GM23338 (cell line): ENCODE measurements at regions not wholly inside any gene's neighbourhood (a gene's known extent, or its start where the extent isn't known, plus 50 kb on each side); places are given as distances from the start of the nearest gene placed in this dataset.

Experiments used
- CREB1 ChIP-seq: fragments of 250-450 bp; sonication (Bioruptor Pico); IDR thresholded peaks from 2 replicates; pipeline ENCODE4 v1.5.0; 2020; ENCODE audit warnings: low read depth, mild to moderate bottlenecking, moderate library complexity
- EZH2 ChIP-seq: fragments of 200-600 bp; sonication (generic); IDR thresholded peaks from one replicate; pipeline ENCODE4 v1.8.0; 2017; ENCODE audit warnings: antibody characterized with exemption, mild to moderate bottlenecking, low read depth; ENCODE audit not compliant: unreplicated experiment
- EZH2phosphoT487 ChIP-seq: fragments of 200-600 bp; sonication (generic); IDR thresholded peaks from one replicate; pipeline ENCODE4 v1.8.1; 2018; ENCODE audit warnings: antibody characterized with exemption; ENCODE audit not compliant: unreplicated experiment
- POLR2AphosphoS5 ChIP-seq: IDR thresholded peaks from 2 replicates; pipeline ENCODE4 v1.6.1; 2016; ENCODE audit warnings: antibody characterized with exemption, low read depth
- ZNF331 ChIP-seq: fragments of 250-450 bp; sonication (Bioruptor Pico); IDR thresholded peaks from 2 replicates; pipeline ENCODE4 v1.5.0; 2020; ENCODE audit warnings: low read depth, mild to moderate bottlenecking, moderate library complexity
- TF ChIP-seq, protein P1 (sequence below), 2 experiments: fragments of 200-600 bp in 1 of 2; sonication (generic) in 1 of 2; conservative IDR thresholded peaks; 2 replicates each; pipeline versions ENCODE4 v1.5.1 to v1.6.1; 2016 to 2017; ENCODE audit warnings: antibody characterized with exemption in 2 of 2, low read depth in 2 of 2, mild to moderate bottlenecking in 2 of 2, moderate library complexity in 1 of 2
- TF ChIP-seq, protein P2 (sequence below): IDR thresholded peaks from one replicate; pipeline ENCODE4 v1.6.1; 2018; ENCODE audit warnings: antibody characterized with exemption; ENCODE audit not compliant: unreplicated experiment

DNA sequence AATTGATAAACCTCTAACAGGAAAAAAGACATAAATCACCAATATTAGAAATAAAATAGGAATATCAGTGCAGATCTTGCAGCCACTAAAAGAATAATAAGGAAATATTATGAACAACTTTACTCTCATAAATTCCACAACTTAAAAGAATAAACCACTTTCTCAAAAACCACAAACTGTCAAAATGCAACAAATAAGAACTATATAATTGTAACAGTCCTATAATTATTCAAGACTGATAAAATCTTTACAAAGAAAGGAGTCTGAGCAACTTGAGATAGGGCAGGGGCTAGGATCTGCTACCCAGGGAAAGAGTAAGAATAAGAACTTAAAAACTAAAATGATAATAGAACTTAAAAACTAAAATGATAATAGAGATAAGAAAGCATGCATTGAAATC lies 169.5 kb upstream of the GDF10 start:
- no peak for TF ChIP-seq ZNF331
- TF ChIP-seq, protein P1, sequence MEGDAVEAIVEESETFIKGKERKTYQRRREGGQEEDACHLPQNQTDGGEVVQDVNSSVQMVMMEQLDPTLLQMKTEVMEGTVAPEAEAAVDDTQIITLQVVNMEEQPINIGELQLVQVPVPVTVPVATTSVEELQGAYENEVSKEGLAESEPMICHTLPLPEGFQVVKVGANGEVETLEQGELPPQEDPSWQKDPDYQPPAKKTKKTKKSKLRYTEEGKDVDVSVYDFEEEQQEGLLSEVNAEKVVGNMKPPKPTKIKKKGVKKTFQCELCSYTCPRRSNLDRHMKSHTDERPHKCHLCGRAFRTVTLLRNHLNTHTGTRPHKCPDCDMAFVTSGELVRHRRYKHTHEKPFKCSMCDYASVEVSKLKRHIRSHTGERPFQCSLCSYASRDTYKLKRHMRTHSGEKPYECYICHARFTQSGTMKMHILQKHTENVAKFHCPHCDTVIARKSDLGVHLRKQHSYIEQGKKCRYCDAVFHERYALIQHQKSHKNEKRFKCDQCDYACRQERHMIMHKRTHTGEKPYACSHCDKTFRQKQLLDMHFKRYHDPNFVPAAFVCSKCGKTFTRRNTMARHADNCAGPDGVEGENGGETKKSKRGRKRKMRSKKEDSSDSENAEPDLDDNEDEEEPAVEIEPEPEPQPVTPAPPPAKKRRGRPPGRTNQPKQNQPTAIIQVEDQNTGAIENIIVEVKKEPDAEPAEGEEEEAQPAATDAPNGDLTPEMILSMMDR (conservative IDR thresholded peaks at IDR 0.05; ENCODE audit: low read depth in 2 of 2): no peak
- no peak for TF ChIP-seq EZH2
- no peak for TF ChIP-seq CREB1 (CRISPR knock-in tag)
- TF ChIP-seq, protein P2, sequence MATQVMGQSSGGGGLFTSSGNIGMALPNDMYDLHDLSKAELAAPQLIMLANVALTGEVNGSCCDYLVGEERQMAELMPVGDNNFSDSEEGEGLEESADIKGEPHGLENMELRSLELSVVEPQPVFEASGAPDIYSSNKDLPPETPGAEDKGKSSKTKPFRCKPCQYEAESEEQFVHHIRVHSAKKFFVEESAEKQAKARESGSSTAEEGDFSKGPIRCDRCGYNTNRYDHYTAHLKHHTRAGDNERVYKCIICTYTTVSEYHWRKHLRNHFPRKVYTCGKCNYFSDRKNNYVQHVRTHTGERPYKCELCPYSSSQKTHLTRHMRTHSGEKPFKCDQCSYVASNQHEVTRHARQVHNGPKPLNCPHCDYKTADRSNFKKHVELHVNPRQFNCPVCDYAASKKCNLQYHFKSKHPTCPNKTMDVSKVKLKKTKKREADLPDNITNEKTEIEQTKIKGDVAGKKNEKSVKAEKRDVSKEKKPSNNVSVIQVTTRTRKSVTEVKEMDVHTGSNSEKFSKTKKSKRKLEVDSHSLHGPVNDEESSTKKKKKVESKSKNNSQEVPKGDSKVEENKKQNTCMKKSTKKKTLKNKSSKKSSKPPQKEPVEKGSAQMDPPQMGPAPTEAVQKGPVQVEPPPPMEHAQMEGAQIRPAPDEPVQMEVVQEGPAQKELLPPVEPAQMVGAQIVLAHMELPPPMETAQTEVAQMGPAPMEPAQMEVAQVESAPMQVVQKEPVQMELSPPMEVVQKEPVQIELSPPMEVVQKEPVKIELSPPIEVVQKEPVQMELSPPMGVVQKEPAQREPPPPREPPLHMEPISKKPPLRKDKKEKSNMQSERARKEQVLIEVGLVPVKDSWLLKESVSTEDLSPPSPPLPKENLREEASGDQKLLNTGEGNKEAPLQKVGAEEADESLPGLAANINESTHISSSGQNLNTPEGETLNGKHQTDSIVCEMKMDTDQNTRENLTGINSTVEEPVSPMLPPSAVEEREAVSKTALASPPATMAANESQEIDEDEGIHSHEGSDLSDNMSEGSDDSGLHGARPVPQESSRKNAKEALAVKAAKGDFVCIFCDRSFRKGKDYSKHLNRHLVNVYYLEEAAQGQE: no peak
- no peak for TF ChIP-seq POLR2AphosphoS5
- no peak for TF ChIP-seq EZH2phosphoT487
